ENCODE measurements at regions not wholly inside any gene's neighbourhood (a gene's known extent, or its start where the extent isn't known, plus 50 kb on each side); places are given as distances from the start of the nearest gene placed in this dataset.

- TF ChIP-seq MYC (IDR thresholded peaks at IDR 0.05; ENCODE audit: low read depth, low read length) (no peak), POLR2A (IDR thresholded peaks at IDR 0.05; ENCODE audit: low read depth, low read length) (no peak), MAX (IDR thresholded peaks at IDR 0.05; ENCODE audit: insufficient read depth, insufficient read length) (no peak), EZH2 (IDR thresholded peaks at IDR 0.05; ENCODE audit: borderline replicate concordance, low read depth, low read length, severe bottlenecking) (no peak), CTCF (IDR thresholded peaks at IDR 0.05; ENCODE audit: extremely low read depth in 1 of 2, insufficient read depth in 1 of 2, low read depth in 1 of 2, low read length in 2 of 2) (no peak)
Observed at GRCh38 chr21:23743821-23744220, 1863.5 kb downstream of the MRPL39 start.

All from endothelial cell of umbilical vein (primary cell).